Brain pericyte (primary cell): ENCODE measurements at regions not wholly inside any gene's neighbourhood (a gene's known extent, or its start where the extent isn't known, plus 50 kb on each side); places are given as distances from the start of the nearest gene placed in this dataset.

Experiments
- DNase-seq: peaks from one replicate; pipeline ENCODE4 v3.0.0-alpha.2; 2012; ENCODE audit warnings: low read depth, low spot score

- no peak for DNase-seq
These were observed 377.1 kb downstream of the EFNA5 start for GRCh38 chr5:107293541-107294210.

- DNase-seq, result no peak
These were observed 378.9 kb downstream of the EFNA5 start for GRCh38 chr5:107291866-107292265.

GRCh38 chr5:107290780-107291398 is 379.8 kb downstream of the EFNA5 start:
- no peak for DNase-seq

- no peak for DNase-seq
These were observed 381.6 kb downstream of the EFNA5 start for GRCh38 chr5:107289030-107289714.

GRCh38 chr5:107286447-107287098 is 384.2 kb downstream of the EFNA5 start:
- DNase-seq, result no peak

- no peak for DNase-seq
These were observed 385.0 kb downstream of the EFNA5 start for GRCh38 chr5:107285772-107286171.

- DNase-seq, result no peak
These were observed 385.8 kb downstream of the EFNA5 start for GRCh38 chr5:107284822-107285525.

GRCh38 chr5:107282061-107282460 is 388.7 kb downstream of the EFNA5 start:
- DNase-seq, result no peak

- no peak for DNase-seq
These were observed 392.0 kb downstream of the EFNA5 start for GRCh38 chr5:107278774-107279173.

GRCh38 chr5:107277485-107278125 is 393.1 kb downstream of the EFNA5 start:
- DNase-seq, result no peak

GRCh38 chr5:107275333-107275732 is 395.4 kb downstream of the EFNA5 start:
- no peak for DNase-seq

GRCh38 chr5:107274571-107274970 is 396.2 kb downstream of the EFNA5 start:
- DNase-seq, result no peak

- no peak for DNase-seq
These were observed 397.8 kb downstream of the EFNA5 start for GRCh38 chr5:107272954-107273353.

- no peak for DNase-seq
These were observed 398.2 kb downstream of the EFNA5 start for GRCh38 chr5:107272509-107272908.

GRCh38 chr5:107271682-107272350 is 398.9 kb downstream of the EFNA5 start:
- no peak for DNase-seq

GRCh38 chr5:107270561-107270960 is 400.2 kb downstream of the EFNA5 start:
- DNase-seq, result no peak

- DNase-seq, result no peak
These were observed 401.1 kb downstream of the EFNA5 start for GRCh38 chr5:107269678-107270077.

- no peak for DNase-seq
These were observed 401.5 kb downstream of the EFNA5 start for GRCh38 chr5:107269256-107269655.

GRCh38 chr5:107268241-107268640 is 402.5 kb downstream of the EFNA5 start:
- no peak for DNase-seq

- DNase-seq, result no peak
These were observed 404.6 kb downstream of the EFNA5 start for GRCh38 chr5:107266100-107266499.

GRCh38 chr5:107265193-107265592 is 405.5 kb downstream of the EFNA5 start:
- no peak for DNase-seq
